ENCODE measurements at regions not wholly inside any gene's neighbourhood (a gene's known extent, or its start where the extent isn't known, plus 50 kb on each side); places are given as distances from the start of the nearest gene placed in this dataset.

DNA sequence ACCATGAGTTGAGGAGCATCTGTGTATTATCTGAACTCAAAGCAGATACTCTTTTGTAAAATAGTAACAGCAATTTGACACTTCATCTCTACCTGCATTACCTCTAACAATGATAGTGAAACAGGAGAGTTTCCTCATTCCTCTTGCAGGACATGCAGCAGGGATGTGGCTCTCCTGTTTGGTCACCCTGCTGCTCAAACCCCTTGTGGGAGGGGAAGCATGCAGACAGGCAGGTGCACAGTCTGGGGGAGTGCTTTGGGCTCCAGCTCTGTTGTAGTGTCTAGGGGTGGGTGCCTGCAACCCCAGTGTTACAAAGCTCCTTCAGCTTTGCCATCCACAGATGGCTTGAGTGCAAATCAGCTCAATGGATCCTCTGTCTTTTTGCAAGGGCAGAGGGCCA lies 827.6 kb downstream of the DACH1 start:
- DNase-seq (ENCODE audit: low spot score), result no peak
- no peak for TF ChIP-seq CTCF (IDR thresholded peaks at IDR 0.05; ENCODE audit: extremely low read depth, missing control alignments)

DNA sequence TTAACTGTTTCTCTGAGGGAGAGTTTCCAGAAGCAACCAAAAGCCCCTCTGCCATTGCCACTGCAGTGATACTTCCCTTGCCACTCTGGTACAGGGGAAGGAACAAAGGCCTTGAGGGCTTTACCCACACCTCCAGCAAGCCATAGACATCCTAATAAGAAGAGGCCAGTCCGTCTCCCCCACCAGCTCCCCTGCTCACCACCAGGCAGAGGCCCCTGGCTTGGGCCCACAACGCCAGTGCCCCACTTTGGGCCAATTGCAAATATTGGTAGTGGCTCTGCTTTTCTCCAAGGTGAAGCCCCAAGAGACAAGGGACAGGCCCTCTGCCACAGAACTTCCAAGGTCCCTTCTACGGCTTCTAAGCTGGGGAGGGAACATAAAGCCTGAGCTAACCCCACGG lies 833.0 kb downstream of the DACH1 start:
- no peak for TF ChIP-seq CTCF (IDR thresholded peaks at IDR 0.05; ENCODE audit: extremely low read depth, missing control alignments)
- DNase-seq (ENCODE audit: low spot score), result no peak

DNA sequence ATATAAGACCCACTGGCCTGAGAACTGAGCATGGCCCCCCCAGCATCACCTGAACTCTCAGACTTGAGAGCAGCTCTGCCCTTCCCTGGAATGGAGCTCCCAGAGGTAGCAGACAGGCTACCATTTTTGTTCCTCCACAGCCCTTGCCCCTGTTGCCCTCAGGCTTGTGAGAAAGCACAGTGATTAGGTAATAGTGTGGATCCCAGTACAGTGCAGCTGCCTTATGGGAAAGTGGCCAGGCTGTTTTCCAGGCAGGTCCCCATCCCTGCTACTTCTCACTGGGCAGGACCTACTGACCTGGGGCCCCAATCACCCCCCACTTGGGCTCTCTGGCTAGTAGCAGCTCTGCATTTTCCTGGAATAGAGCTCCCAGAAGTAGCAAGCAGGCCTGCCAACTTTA lies 834.0 kb downstream of the DACH1 start:
- TF ChIP-seq CTCF (IDR thresholded peaks at IDR 0.05; ENCODE audit: extremely low read depth, missing control alignments), result no peak
- DNase-seq (ENCODE audit: low spot score), result no peak

- no peak for TF ChIP-seq CTCF (IDR thresholded peaks at IDR 0.05; ENCODE audit: extremely low read depth, missing control alignments)
- no peak for DNase-seq (ENCODE audit: low spot score)
These were observed 836.2 kb downstream of the DACH1 start for GRCh38 chr13:71030784-71031183.

GRCh38 chr13:71028884-71029283 lies 838.1 kb downstream of the DACH1 start:
- no peak for DNase-seq (ENCODE audit: low spot score)

GRCh38 chr13:71021825-71022422 lies 845.1 kb downstream of the DACH1 start:
- no peak for TF ChIP-seq CTCF (IDR thresholded peaks at IDR 0.05; ENCODE audit: extremely low read depth, missing control alignments)
- no peak for DNase-seq (ENCODE audit: low spot score)

More at GRCh38 chr13:71028884-71029283, 838.1 kb downstream of the DACH1 start:
- TF ChIP-seq CTCF (IDR thresholded peaks at IDR 0.05; ENCODE audit: extremely low read depth, missing control alignments), result no peak

GRCh38 chr13:71018995-71019394 lies 848.0 kb downstream of the DACH1 start:
- TF ChIP-seq CTCF (IDR thresholded peaks at IDR 0.05; ENCODE audit: extremely low read depth, missing control alignments), result no peak
- DNase-seq (ENCODE audit: low spot score), result no peak
